OCI-LY1 (cell line): ENCODE measurements at regions not wholly inside any gene's neighbourhood (a gene's known extent, or its start where the extent isn't known, plus 50 kb on each side); places are given as distances from the start of the nearest gene placed in this dataset.

Experiments used
- H2AFZ ChIP-seq: fragments of 200-600 bp; sonication (generic), shearing (Covaris generic); 2 replicates; pipeline ENCODE4 v1.6.0; 2014; ENCODE audit warnings: antibody characterized with exemption, mild to moderate bottlenecking, low read length
- H3F3A ChIP-seq: fragments of 200-600 bp; sonication (generic), shearing (Covaris generic); 2 replicates; pipeline ENCODE4 v1.6.0; 2014; ENCODE audit warnings: mild to moderate bottlenecking, antibody characterized with exemption, low read length, moderate library complexity; ENCODE audit not compliant: insufficient read depth
- H3K27ac ChIP-seq: fragments of 200-600 bp; sonication (generic); 2 replicates; pipeline ENCODE4 v1.5.1; 2014; ENCODE audit warnings: low read length, mixed run types, mild to moderate bottlenecking, low read depth; ENCODE audit not compliant: poor library complexity, severe bottlenecking
- H3K27me3 ChIP-seq: fragments of 200-600 bp; sonication (generic); 2 replicates; pipeline ENCODE4 v1.6.0; 2014; ENCODE audit warnings: antibody characterized with exemption, mild to moderate bottlenecking, low read length, moderate library complexity; ENCODE audit not compliant: insufficient read depth
- H3K36me3 ChIP-seq: fragments of 200-600 bp; sonication (generic); 2 replicates; pipeline ENCODE4 v1.6.1; 2014; ENCODE audit warnings: mild to moderate bottlenecking, antibody characterized with exemption, low read length, moderate library complexity, mixed read lengths; ENCODE audit not compliant: insufficient read depth
- H3K4me1 ChIP-seq: fragments of 200-600 bp; sonication (generic); 2 replicates; pipeline ENCODE4 v1.5.1; 2014; ENCODE audit warnings: mild to moderate bottlenecking, low read length, moderate library complexity; ENCODE audit not compliant: insufficient read depth, severe bottlenecking
- H3K4me2 ChIP-seq: fragments of 200-600 bp; sonication (generic), shearing (Covaris generic); 2 replicates; pipeline ENCODE4 v1.6.1; 2014; ENCODE audit warnings: low read length
- H3K4me3 ChIP-seq: fragments of 200-600 bp; sonication (generic); 2 replicates; pipeline ENCODE4 v1.5.1; 2014; ENCODE audit warnings: low read length, low read depth, mild to moderate bottlenecking, mixed read lengths; ENCODE audit not compliant: poor library complexity, severe bottlenecking
- H3K79me2 ChIP-seq: fragments of 200-600 bp; shearing (Covaris generic); 2 replicates; pipeline ENCODE4 v1.6.1; 2016; ENCODE audit warnings: mixed run types, low read length, mixed read lengths; ENCODE audit not compliant: insufficient read depth
- H3K9ac ChIP-seq: fragments of 200-600 bp; sonication (generic), shearing (Covaris generic); 2 replicates; pipeline ENCODE4 v1.6.1; 2014; ENCODE audit warnings: mild to moderate bottlenecking, low read length, mixed read lengths
- H3K9me2 ChIP-seq: fragments of 200-600 bp; sonication (generic), shearing (Covaris generic); 2 replicates; pipeline ENCODE4 v1.6.1; 2014; ENCODE audit warnings: low read depth, mild to moderate bottlenecking, low read length, mixed read lengths
- H3K9me3 ChIP-seq: fragments of 200-600 bp; shearing (Covaris generic); 2 replicates; pipeline ENCODE4 v1.6.1; 2014; ENCODE audit warnings: low read length, mixed read lengths
- H4K20me1 ChIP-seq: fragments of 200-600 bp; sonication (generic), shearing (Covaris generic); 2 replicates; pipeline ENCODE4 v1.6.0; 2016; ENCODE audit warnings: mild to moderate bottlenecking, low read length; ENCODE audit not compliant: insufficient read depth
- EZH2 ChIP-seq: fragments of 200-600 bp; sonication (generic), shearing (Covaris generic); IDR thresholded peaks from 2 replicates; pipeline ENCODE4 v1.8.0; 2017; ENCODE audit warnings: borderline replicate concordance, mixed run types, mild to moderate bottlenecking, antibody characterized with exemption, low read length, moderate library complexity, mixed read lengths
- TF ChIP-seq, protein P1 (sequence below): fragments of 200-600 bp; sonication (generic), shearing (Covaris generic); IDR thresholded peaks from 2 replicates; pipeline ENCODE4 v1.5.1; 2017; ENCODE audit warnings: mild to moderate bottlenecking, antibody characterized with exemption, low read length, moderate library complexity, mixed read lengths

- H4K20me1 ChIP-seq, result no peaks in the 10 kb centered on the region
- no peaks in the 10 kb centered on the region for H3K9me2 ChIP-seq
- H2AFZ ChIP-seq, result no peak overlapping the region
- no peaks in the 10 kb centered on the region for H3K79me2 ChIP-seq
- TF ChIP-seq, protein P1, sequence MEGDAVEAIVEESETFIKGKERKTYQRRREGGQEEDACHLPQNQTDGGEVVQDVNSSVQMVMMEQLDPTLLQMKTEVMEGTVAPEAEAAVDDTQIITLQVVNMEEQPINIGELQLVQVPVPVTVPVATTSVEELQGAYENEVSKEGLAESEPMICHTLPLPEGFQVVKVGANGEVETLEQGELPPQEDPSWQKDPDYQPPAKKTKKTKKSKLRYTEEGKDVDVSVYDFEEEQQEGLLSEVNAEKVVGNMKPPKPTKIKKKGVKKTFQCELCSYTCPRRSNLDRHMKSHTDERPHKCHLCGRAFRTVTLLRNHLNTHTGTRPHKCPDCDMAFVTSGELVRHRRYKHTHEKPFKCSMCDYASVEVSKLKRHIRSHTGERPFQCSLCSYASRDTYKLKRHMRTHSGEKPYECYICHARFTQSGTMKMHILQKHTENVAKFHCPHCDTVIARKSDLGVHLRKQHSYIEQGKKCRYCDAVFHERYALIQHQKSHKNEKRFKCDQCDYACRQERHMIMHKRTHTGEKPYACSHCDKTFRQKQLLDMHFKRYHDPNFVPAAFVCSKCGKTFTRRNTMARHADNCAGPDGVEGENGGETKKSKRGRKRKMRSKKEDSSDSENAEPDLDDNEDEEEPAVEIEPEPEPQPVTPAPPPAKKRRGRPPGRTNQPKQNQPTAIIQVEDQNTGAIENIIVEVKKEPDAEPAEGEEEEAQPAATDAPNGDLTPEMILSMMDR, result no peak
- no peak for TF ChIP-seq EZH2
- H3K27ac ChIP-seq, result no peak overlapping the region
- no peaks in the 10 kb centered on the region for H3F3A ChIP-seq
- H3K36me3 ChIP-seq, result no peaks in the 10 kb centered on the region
- H3K9ac ChIP-seq, result no peak overlapping the region
- no peak overlapping the region for H3K4me3 ChIP-seq
- peaks cover 9% of the 10 kb centered on the region for H3K4me1 ChIP-seq
- no peak overlapping the region for H3K4me2 ChIP-seq
- 0 out of 2 replicates have a peak, but pooled peaks cover 2% of the 10 kb centered on the region for H3K9me3 ChIP-seq
- H3K27me3 ChIP-seq, result no peaks in the 10 kb centered on the region
These were observed 883.5 kb downstream of the UQCRFS1 start for GRCh38 chr19:28329429-28329828.

GRCh38 chr19:28327905-28328304 is 885.0 kb downstream of the UQCRFS1 start:
- peaks cover 9% of the 10 kb centered on the region for H3K4me1 ChIP-seq
- H3F3A ChIP-seq, result no peaks in the 10 kb centered on the region
- TF ChIP-seq EZH2, result no peak
- TF ChIP-seq, protein P1, result no peak
- H3K36me3 ChIP-seq, result no peaks in the 10 kb centered on the region
- H3K9ac ChIP-seq, result no peak overlapping the region
- H3K9me3 ChIP-seq, result 0 out of 2 replicates have a peak, but pooled peaks cover 2% of the 10 kb centered on the region
- H4K20me1 ChIP-seq, result no peaks in the 10 kb centered on the region
- H3K4me2 ChIP-seq, result no peak overlapping the region
- no peak overlapping the region for H2AFZ ChIP-seq
- no peaks in the 10 kb centered on the region for H3K9me2 ChIP-seq
- no peak overlapping the region for H3K27ac ChIP-seq
- no peaks in the 10 kb centered on the region for H3K27me3 ChIP-seq
- no peak overlapping the region for H3K4me3 ChIP-seq
- H3K79me2 ChIP-seq, result no peaks in the 10 kb centered on the region

GRCh38 chr19:28326746-28327145 is 886.2 kb downstream of the UQCRFS1 start:
- Histone ChIP-seq H3K27me3 (no peaks in the 10 kb centered on the region), H3K9me3 (0 out of 2 replicates have a peak, but pooled peaks cover 2% of the 10 kb centered on the region), H3F3A (no peaks in the 10 kb centered on the region), H3K9me2 (no peaks in the 10 kb centered on the region), H3K79me2 (no peaks in the 10 kb centered on the region), H3K9ac (no peak overlapping the region), H3K36me3 (no peaks in the 10 kb centered on the region), H3K4me3 (no peak overlapping the region), H4K20me1 (no peaks in the 10 kb centered on the region), H3K4me2 (no peak overlapping the region), H2AFZ (no peak overlapping the region), H3K4me1 (peaks cover 9% of the 10 kb centered on the region), H3K27ac (no peak overlapping the region)
- TF ChIP-seq EZH2, result no peak
- TF ChIP-seq, protein P1, result no peak
